HEK293T (cell line): ENCODE measurements at regions not wholly inside any gene's neighbourhood (a gene's known extent, or its start where the extent isn't known, plus 50 kb on each side); places are given as distances from the start of the nearest gene placed in this dataset.

Source experiments
- ELF4 ChIP-seq: fragments of 450-650 bp; IDR thresholded peaks from 2 replicates; pipeline ENCODE4 v1.6.1; 2017; ENCODE audit warnings: antibody characterized with exemption
- FOXA1 ChIP-seq: fragments of 450-650 bp; IDR thresholded peaks from 2 replicates; pipeline ENCODE4 v1.6.1; 2016; ENCODE audit warnings: mild to moderate bottlenecking
- FOXK2 ChIP-seq: fragments of 450-650 bp; IDR thresholded peaks from 2 replicates; pipeline ENCODE4 v1.6.1; 2016; ENCODE audit warnings: mild to moderate bottlenecking
- FOXM1 ChIP-seq: fragments of 450-650 bp; IDR thresholded peaks from 2 replicates; pipeline ENCODE4 v1.6.1; 2017; ENCODE audit warnings: mild to moderate bottlenecking, borderline replicate concordance
- PKNOX1 ChIP-seq: fragments of 450-650 bp; IDR thresholded peaks from 2 replicates; pipeline ENCODE4 v1.6.1; 2016
- TARDBP ChIP-seq: fragments of 450-650 bp; IDR thresholded peaks from 2 replicates; pipeline ENCODE4 v1.6.1; 2016

GRCh38 chr18:75128911-75129716 is 79.8 kb downstream of the PTGR3 start:
- no peak for TF ChIP-seq PKNOX1
- TF ChIP-seq FOXA1, result no peak
- TF ChIP-seq TARDBP, result no peak
- TF ChIP-seq FOXK2, result no peak
- TF ChIP-seq ELF4, result no peak
- TF ChIP-seq FOXM1, result no peak
